ENCODE measurements at regions not wholly inside any gene's neighbourhood (a gene's known extent, or its start where the extent isn't known, plus 50 kb on each side); places are given as distances from the start of the nearest gene placed in this dataset.

GRCh38 chr11:37364246-37364839 is 766.3 kb upstream of the RAG2 start:
- no peak for TF ChIP-seq CTCF (conservative IDR thresholded peaks at IDR 0.05; ENCODE audit: low read depth, low read length)
- H3K4me3 ChIP-seq (ENCODE audit: low read depth, low read length): no peak overlapping the region
- DNase-seq (ENCODE audit: low read depth): no peak

- DNase-seq (ENCODE audit: low read depth): no peak
- no peak overlapping the region for H3K4me3 ChIP-seq (ENCODE audit: low read depth, low read length)
- TF ChIP-seq CTCF (conservative IDR thresholded peaks at IDR 0.05; ENCODE audit: low read depth, low read length): no peak
These were observed 755.2 kb upstream of the RAG2 start for GRCh38 chr11:37353192-37353591.

GRCh38 chr11:37352485-37352884 is 754.4 kb upstream of the RAG2 start:
- TF ChIP-seq CTCF (conservative IDR thresholded peaks at IDR 0.05; ENCODE audit: low read depth, low read length): no peak
- DNase-seq (ENCODE audit: low read depth): no peak
- no peak overlapping the region for H3K4me3 ChIP-seq (ENCODE audit: low read depth, low read length)

GRCh38 chr11:37343290-37343689 is 745.3 kb upstream of the RAG2 start:
- H3K4me3 ChIP-seq (ENCODE audit: low read depth, low read length): no peak overlapping the region
- DNase-seq (ENCODE audit: low read depth): no peak
- no peak for TF ChIP-seq CTCF (conservative IDR thresholded peaks at IDR 0.05; ENCODE audit: low read depth, low read length)

- TF ChIP-seq CTCF (conservative IDR thresholded peaks at IDR 0.05; ENCODE audit: low read depth, low read length): no peak
- no peak overlapping the region for H3K4me3 ChIP-seq (ENCODE audit: low read depth, low read length)
- no peak for DNase-seq (ENCODE audit: low read depth)
These were observed 738.4 kb upstream of the RAG2 start for GRCh38 chr11:37336401-37336800.

- no peak for DNase-seq (ENCODE audit: low read depth)
- no peak overlapping the region for H3K4me3 ChIP-seq (ENCODE audit: low read depth, low read length)
- TF ChIP-seq CTCF (conservative IDR thresholded peaks at IDR 0.05; ENCODE audit: low read depth, low read length): no peak
These were observed 735.3 kb upstream of the RAG2 start for GRCh38 chr11:37333345-37333744.

- no peak overlapping the region for H3K4me3 ChIP-seq (ENCODE audit: low read depth, low read length)
- DNase-seq (ENCODE audit: low read depth): no peak
- TF ChIP-seq CTCF (conservative IDR thresholded peaks at IDR 0.05; ENCODE audit: low read depth, low read length): no peak
These were observed 725.8 kb upstream of the RAG2 start for GRCh38 chr11:37323843-37324242.
